Endothelial cell of umbilical vein (primary cell): ENCODE measurements at regions not wholly inside any gene's neighbourhood (a gene's known extent, or its start where the extent isn't known, plus 50 kb on each side); places are given as distances from the start of the nearest gene placed in this dataset.

Experiments used
- BruUV-seq: library from RNA; stranded (reverse); fragments of 400-500 nt; replicated peaks from 2 replicates; lab custom pipeline; 2021; lab: Mats Ljungman, UMichigan
- CTCF ChIA-PET: fragments of 300-600, 350-600 bp; sonication (Branson Sonifier 250); formaldehyde crosslinking; loops from one replicate; lab custom pipeline; 2021; ENCODE audit warnings: antibody characterized with exemption, inconsistent platforms; lab: Charles Lee
- POLR2A ChIA-PET: fragments of 300-600, 350-600 bp; sonication (Branson Sonifier 250); formaldehyde crosslinking; loops from one replicate; lab custom pipeline; 2021; ENCODE audit warnings: antibody characterized with exemption, inconsistent platforms; lab: Charles Lee
- DNase-seq: peaks from one replicate; pipeline ENCODE4 v3.0.0-alpha.2; 2011; ENCODE audit warnings: low read depth, low spot score
- FAIRE-seq: peaks from 2 replicates; lab custom pipeline; 2011; peaks lifted over from hg19 to GRCh38; lab: Jason Lieb, UNC
- H2AFZ ChIP-seq: 2 replicates; pipeline ENCODE4 v1.6.0; 2012; ENCODE audit warnings: low read depth, low read length, control low read depth, inconsistent platforms
- H3K27ac ChIP-seq: 2 replicates; pipeline ENCODE4 v1.5.1; 2011; ENCODE audit warnings: low read depth, mild to moderate bottlenecking, control low read depth, low read length, moderate library complexity; ENCODE audit not compliant: insufficient read depth
- H3K27me3 ChIP-seq, 2 experiments: 2 replicates each; pipeline versions ENCODE4 v1.6.0 to v1.6.1; 2011; ENCODE audit warnings: low read length in 2 of 2, mixed read lengths in 1 of 2; ENCODE audit not compliant: control insufficient read depth in 2 of 2, insufficient read depth in 2 of 2
- H3K36me3 ChIP-seq, 2 experiments: 2 replicates in 1 of 2; 3 replicates in 1 of 2; pipeline ENCODE4 v1.5.1; 2011; ENCODE audit warnings: low read length in 2 of 2, mild to moderate bottlenecking in 1 of 2, moderate library complexity in 1 of 2; ENCODE audit not compliant: control insufficient read depth in 2 of 2, insufficient read depth in 2 of 2; ENCODE audit errors: extremely low read depth in 1 of 2
- H3K4me1 ChIP-seq: 3 replicates; pipeline ENCODE4 v1.5.1; 2011; ENCODE audit warnings: mild to moderate bottlenecking, low read length; ENCODE audit not compliant: control insufficient read depth, insufficient read depth; ENCODE audit errors: extremely low read depth
- H3K4me2 ChIP-seq: 2 replicates; pipeline ENCODE4 v1.6.1; 2011; ENCODE audit warnings: low read length, control low read depth, mixed read lengths; ENCODE audit not compliant: insufficient read depth
- H3K4me3 ChIP-seq, 3 experiments: fragments of 200-600 bp in 1 of 3; sonication (generic), shearing (Covaris generic) in 1 of 3; replicated peaks in 1 of 3; 2 replicates each; pipeline ENCODE4 v1.5.1; 2011 to 2016; ENCODE audit warnings: control low read depth in 3 of 3, low read length in 3 of 3, mild to moderate bottlenecking in 2 of 3, inconsistent platforms in 1 of 3, low read depth in 1 of 3, moderate library complexity in 1 of 3; ENCODE audit not compliant: insufficient read depth in 1 of 3
- H3K79me2 ChIP-seq: 2 replicates; pipeline ENCODE4 v1.6.0; 2012; ENCODE audit warnings: low read length, inconsistent platforms; ENCODE audit not compliant: control insufficient read depth, insufficient read depth
- H3K9ac ChIP-seq: replicated peaks from 2 replicates; pipeline ENCODE3; 2011; ENCODE audit warnings: low read length, control low read depth; ENCODE audit not compliant: insufficient read depth; ENCODE audit errors: extremely low read depth
- H3K9me1 ChIP-seq: replicated peaks from 3 replicates; pipeline ENCODE4 v1.6.0; 2011; ENCODE audit warnings: mild to moderate bottlenecking, low read length; ENCODE audit not compliant: control insufficient read depth, insufficient read depth; ENCODE audit errors: extremely low read depth
- H3K9me3 ChIP-seq: replicated peaks from 2 replicates; pipeline ENCODE4 v1.5.1; 2012; ENCODE audit warnings: low read length, inconsistent platforms; ENCODE audit not compliant: control insufficient read depth, insufficient read depth
- H4K20me1 ChIP-seq: replicated peaks from 2 replicates; pipeline ENCODE3; 2011; ENCODE audit warnings: mild to moderate bottlenecking, low read length; ENCODE audit not compliant: control insufficient read depth, insufficient read depth; ENCODE audit errors: extremely low read depth
- CTCF ChIP-seq, 2 donors: IDR thresholded peaks; 1 replicate in 1 of 2; 2 replicates in 1 of 2; pipeline ENCODE4 v1.5.1; 2011; ENCODE audit warnings: low read length in 2 of 2, mild to moderate bottlenecking in 2 of 2, moderate library complexity in 2 of 2, control low read depth in 1 of 2, inconsistent platforms in 1 of 2, low read depth in 1 of 2; ENCODE audit not compliant: insufficient read depth in 1 of 2; ENCODE audit errors: extremely low read depth in 1 of 2
- EZH2 ChIP-seq: IDR thresholded peaks from 2 replicates; pipeline ENCODE4 v1.6.1; 2012; ENCODE audit warnings: borderline replicate concordance, low read depth, mild to moderate bottlenecking, moderate library complexity, low read length, inconsistent platforms; ENCODE audit not compliant: severe bottlenecking
- FOS ChIP-seq: IDR thresholded peaks from 2 replicates; pipeline ENCODE4 v1.6.1; 2011; ENCODE audit warnings: mild to moderate bottlenecking, low read length, moderate library complexity, borderline replicate concordance; ENCODE audit not compliant: insufficient read depth
- GATA2 ChIP-seq: IDR thresholded peaks from 2 replicates; pipeline ENCODE4 v1.7.0; 2011; ENCODE audit warnings: low read depth, mild to moderate bottlenecking, moderate library complexity, mixed read lengths, low read length; ENCODE audit not compliant: insufficient read length, insufficient read depth
- JUN ChIP-seq: IDR thresholded peaks from 2 replicates; pipeline ENCODE4 v1.6.1; 2011; ENCODE audit warnings: borderline replicate concordance, low read depth; ENCODE audit not compliant: insufficient read length, insufficient read depth
- MAX ChIP-seq: IDR thresholded peaks from 2 replicates; pipeline ENCODE4 v1.6.1; 2011; ENCODE audit not compliant: insufficient read depth, insufficient read length
- MYC ChIP-seq: IDR thresholded peaks from one replicate; pipeline ENCODE4 v1.6.1; 2011; ENCODE audit warnings: mild to moderate bottlenecking, low read depth, low read length
- POLR2A ChIP-seq: IDR thresholded peaks from 2 replicates; pipeline ENCODE4 v1.6.1; 2012; ENCODE audit warnings: low read depth, mild to moderate bottlenecking, control low read depth, low read length
- POLR2AphosphoS5 ChIP-seq: IDR thresholded peaks from 2 replicates; pipeline ENCODE4 v1.6.1; 2012; ENCODE audit warnings: low read depth, mild to moderate bottlenecking, control low read depth, low read length, moderate library complexity; ENCODE audit not compliant: insufficient read depth
- dilution Hi-C: fragments of 300-500 bp; cut with MboI; formaldehyde crosslinking; loops from one replicate; pipeline ENCODE4 v1.15.0; 2019; ENCODE audit warnings: low sequenced_read_pairs; ENCODE audit not compliant: extremely low pct_ligation_motif_present
- intact Hi-C: fragments of 100-400 bp; cut with micrococcal nuclease; formaldehyde crosslinking; loops from one replicate; pipeline ENCODE4 v1.10.0; 2022

DNA sequence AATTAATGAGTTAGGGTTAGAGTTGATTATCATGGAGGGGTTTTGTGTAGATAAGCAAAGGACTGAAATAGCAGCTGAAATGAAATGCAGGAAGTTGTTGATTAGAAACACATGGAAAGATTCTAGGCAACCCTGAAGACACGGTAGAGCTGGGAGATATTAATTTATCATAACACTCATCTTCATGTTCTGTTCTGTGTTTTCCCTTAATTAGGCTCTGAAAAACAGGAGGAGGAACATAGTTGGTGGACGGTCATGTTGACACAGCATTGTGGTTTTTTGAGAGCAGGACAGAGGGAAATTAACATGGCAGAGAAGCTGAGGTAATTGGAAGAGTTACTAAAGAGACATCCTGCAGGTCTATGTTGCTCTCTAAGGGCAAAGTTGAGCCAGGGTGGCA is 138.8 kb upstream of the UBASH3B start:
- H3K36me3 ChIP-seq = no peaks in the 10 kb centered on the region
- POLR2A ChIA-PET = no interaction called here
- H4K20me1 ChIP-seq = no peaks in the 10 kb centered on the region
- H3K9me1 ChIP-seq = no peaks in the 10 kb centered on the region
- no peaks in the 10 kb centered on the region for H3K4me1 ChIP-seq
- no peaks in the 10 kb centered on the region for H3K79me2 ChIP-seq
- H3K9me3 ChIP-seq = no peaks in the 10 kb centered on the region
- DNase-seq (no peak), FAIRE-seq (no peak)
- H3K4me3 ChIP-seq = no peak overlapping the region
- no peak overlapping the region for H3K4me2 ChIP-seq
- H3K9ac ChIP-seq = no peak overlapping the region
- BruUV-seq = no TSS peak
- no peak for TF ChIP-seq JUN
- no peak for TF ChIP-seq POLR2A
- TF ChIP-seq CTCF (IDR thresholded peaks at IDR 0.05; ENCODE audit: extremely low read depth in 1 of 2, insufficient read depth in 1 of 2, low read depth in 1 of 2, low read length in 2 of 2) = no peak
- TF ChIP-seq MAX = no peak
- TF ChIP-seq MYC = no peak
- TF ChIP-seq FOS = no peak
- no peak for TF ChIP-seq EZH2
- TF ChIP-seq POLR2AphosphoS5 = no peak
- TF ChIP-seq GATA2 = no peak
- H2AFZ ChIP-seq = no peak overlapping the region
- dilution Hi-C loops = no loop called here
- intact Hi-C loops = no loop called here
- H3K27ac ChIP-seq = no peak overlapping the region
- H3K27me3 ChIP-seq = no peaks in the 10 kb centered on the region
- CTCF ChIA-PET = interaction anchor here (0.6 to 1.1 kb wide), 2 partner anchors 11 to 65 kb away, joined by 3 to 4 read pairs; no protein-coding TSS in a partner anchor
